Adrenal gland (tissue), 9 donors: ENCODE measurements at regions not wholly inside any gene's neighbourhood (a gene's known extent, or its start where the extent isn't known, plus 50 kb on each side); places are given as distances from the start of the nearest gene placed in this dataset.
A peak's percentile ranks its signal among the peaks of the same experiment; 100 is the strongest.

ENCODE experiments used
- DNase-seq, 7 donors: peaks; one replicate each; pipeline ENCODE4 v3.0.0-alpha.2; 2019 to 2020
- H3K27ac ChIP-seq, 5 donors: fragments of 200-600 bp; sonication (generic) in 4 of 5; 1 replicate in 3 of 5; 2 replicates in 2 of 5; pipeline versions ENCODE4 v1.5.1 to v1.8.0; 2016 to 2020; ENCODE audit warnings: mild to moderate bottlenecking in 1 of 5
- H3K27me3 ChIP-seq: fragments of 200-600 bp; 2 replicates; pipeline ENCODE4 v1.8.0; 2021
- H3K36me3 ChIP-seq, 2 donors: fragments of 200-600 bp; replicated peaks in 1 of 2; 1 replicate in 1 of 2; 2 replicates in 1 of 2; pipeline versions ENCODE4 v1.5.1 to v1.8.0; 2018 to 2022
- H3K4me1 ChIP-seq, 2 donors: fragments of 200-600 bp; replicated peaks in 1 of 2; 1 replicate in 1 of 2; 2 replicates in 1 of 2; pipeline versions ENCODE4 v1.5.1 to v1.8.0; 2018 to 2021
- H3K4me3 ChIP-seq, 4 donors: fragments of 200-600 bp; sonication (generic) in 3 of 4; one replicate each; pipeline ENCODE4 v1.5.1; 2016 to 2018
- H3K9me3 ChIP-seq, 3 donors: fragments of 200-600 bp; sonication (generic) in 1 of 3; replicated peaks in 1 of 3; 1 replicate in 2 of 3; 2 replicates in 1 of 3; pipeline versions ENCODE4 v1.5.1 to v1.8.0; 2016 to 2021
- CTCF ChIP-seq, 6 experiments: fragments of 450-650 bp in 4 of 6; fragments of 200-600 bp in 2 of 6; sonication (generic) in 1 of 6; IDR thresholded peaks; 1 replicate in 5 of 6; 2 replicates in 1 of 6; pipeline versions ENCODE4 v1.5.1 to v1.8.0; 2016 to 2021; ENCODE audit warnings: antibody characterized with exemption in 6 of 6, mild to moderate bottlenecking in 2 of 6, moderate library complexity in 1 of 6
- POLR2A ChIP-seq, 2 donors: fragments of 450-650 bp; IDR thresholded peaks; one replicate each; pipeline ENCODE4 v1.6.1; 2017; ENCODE audit warnings: antibody characterized with exemption in 2 of 2, mild to moderate bottlenecking in 2 of 2, moderate library complexity in 1 of 2
- WGBS, 4 donors: extraction: QIAGEN DNeasy Blood & Tissue Kit in 2 of 4; methylation state at CpG; one replicate each; pipeline versions ENCODE4 v1.1.5 to v1.1.7; 2013 to 2017; 5-methylcytosine and 5-hydroxymethylcytosine counted together
- intact Hi-C, 2 donors: fragments of 100-400 bp; cut with DNase I; formaldehyde crosslinking; loops; one replicate each; pipeline versions ENCODE4 v1.14.1 to v1.15.0; 2022 to 2023
- donor health status: healthy with polysubstance abuse.
- donor health status: Bipolar disorder and iron deficiency.
- donor health status: DM: yes; HTN: yes; CAD: no.
- donor health status: DM: no; HTN: no; CAD: no.
- donor health status: DM: no; HTN: no; CAD: no.

GRCh38 chr4:15194520-15194919 lies 192.2 kb downstream of the CPEB2 start:
- WGBS, 4 donors: 68 to 74% (median 71%) methylated on average over 2 of the region's 2 CpGs
- TF ChIP-seq CTCF (IDR thresholded peaks at IDR 0.05) (no peak), POLR2A (IDR thresholded peaks at IDR 0.05) (no peak)
- intact Hi-C loops: no loop called here
- no peaks in the 10 kb centered on the region for H3K9me3 ChIP-seq
- H3K27me3 ChIP-seq: no peaks in the 10 kb centered on the region
- no peak for DNase-seq
- no peak overlapping the region for H3K4me3 ChIP-seq
- H3K4me1 ChIP-seq: peaks cover 0 to under 1% of the 10 kb centered on the region in 2 donors
- H3K27ac ChIP-seq: no peak overlapping the region
- no peaks in the 10 kb centered on the region for H3K36me3 ChIP-seq

GRCh38 chr4:15197005-15197404 lies 194.7 kb downstream of the CPEB2 start:
- H3K27me3 ChIP-seq: no peaks in the 10 kb centered on the region
- intact Hi-C loops: no loop called here
- no peak for TF ChIP-seq POLR2A (IDR thresholded peaks at IDR 0.05)
- peak in 2 of 6 experiments; percentile 2 to 14 for TF ChIP-seq CTCF (IDR thresholded peaks at IDR 0.05)
- H3K27ac ChIP-seq: no peak overlapping the region
- no peak for DNase-seq
- H3K4me3 ChIP-seq: no peak overlapping the region
- H3K9me3 ChIP-seq: no peaks in the 10 kb centered on the region
- H3K36me3 ChIP-seq: no peaks in the 10 kb centered on the region
- WGBS, 4 donors: 62 to 75% (median 63%) methylated on average over 4 of the region's 4 CpGs
- H3K4me1 ChIP-seq: no peaks in the 10 kb centered on the region

- intact Hi-C loops: no loop called here
- Histone ChIP-seq H3K4me3 (no peak overlapping the region), H3K9me3 (no peaks in the 10 kb centered on the region), H3K27ac (no peak overlapping the region), H3K36me3 (no peaks in the 10 kb centered on the region), H3K27me3 (no peaks in the 10 kb centered on the region), H3K4me1 (no peaks in the 10 kb centered on the region)
- WGBS, 4 donors: 49 to 59% (median 54%) methylated on average over 8 to 11 of the region's 11 CpGs
- TF ChIP-seq CTCF (IDR thresholded peaks at IDR 0.05) (no peak), POLR2A (IDR thresholded peaks at IDR 0.05) (no peak)
- no peak for DNase-seq
Measured at GRCh38 chr4:15198070-15198727, 195.9 kb downstream of the CPEB2 start.

GRCh38 chr4:15201782-15202181 lies 199.5 kb downstream of the CPEB2 start:
- no peaks in the 10 kb centered on the region for H3K9me3 ChIP-seq
- no peak overlapping the region for H3K27ac ChIP-seq
- intact Hi-C loops: no loop called here
- no peak overlapping the region for H3K4me3 ChIP-seq
- no peaks in the 10 kb centered on the region for H3K27me3 ChIP-seq
- no peak for DNase-seq
- no peaks in the 10 kb centered on the region for H3K36me3 ChIP-seq
- WGBS, 4 donors: 24 to 56% (median 43%) methylated on average over 1 of the region's 1 CpG
- H3K4me1 ChIP-seq: peaks cover 0 to 4% of the 10 kb centered on the region in 2 donors
- TF ChIP-seq POLR2A (IDR thresholded peaks at IDR 0.05): no peak
- TF ChIP-seq CTCF (IDR thresholded peaks at IDR 0.05): no peak
